Osteoblast (primary cell): ENCODE measurements at regions not wholly inside any gene's neighbourhood (a gene's known extent, or its start where the extent isn't known, plus 50 kb on each side); places are given as distances from the start of the nearest gene placed in this dataset.

Experiments
- DNase-seq: peaks from one replicate; pipeline ENCODE4 v3.0.0; 2011; ENCODE audit warnings: low spot score, mixed read lengths; ENCODE audit not compliant: insufficient read length; ENCODE audit errors: missing footprints
- H2AFZ ChIP-seq: 2 replicates; pipeline ENCODE4 v1.6.0; 2011; ENCODE audit warnings: mild to moderate bottlenecking, low read length
- H3K27ac ChIP-seq: 2 replicates; pipeline ENCODE4 v1.5.1; 2011; ENCODE audit warnings: mild to moderate bottlenecking, low read depth, low read length, moderate library complexity
- H3K27me3 ChIP-seq: 2 replicates; pipeline ENCODE4 v1.6.0; 2012; ENCODE audit warnings: mild to moderate bottlenecking, control low read depth, inconsistent platforms, low read length, moderate library complexity; ENCODE audit not compliant: insufficient read depth
- H3K36me3 ChIP-seq: 2 replicates; pipeline ENCODE4 v1.5.1; 2011; ENCODE audit warnings: mild to moderate bottlenecking, low read length, control low read depth, moderate library complexity; ENCODE audit not compliant: insufficient read depth
- H3K4me1 ChIP-seq: 2 replicates; pipeline ENCODE4 v1.5.1; 2011; ENCODE audit warnings: mild to moderate bottlenecking, low read length, control low read depth, moderate library complexity; ENCODE audit not compliant: insufficient read depth
- H3K4me2 ChIP-seq: 2 replicates; pipeline ENCODE4 v1.6.0; 2011; ENCODE audit warnings: mild to moderate bottlenecking, low read length; ENCODE audit not compliant: insufficient read depth
- H3K4me3 ChIP-seq: fragments of 200-600 bp; sonication (generic); 3 replicates; pipeline ENCODE4 v1.5.1; 2012; ENCODE audit warnings: mild to moderate bottlenecking, low read length, inconsistent platforms; ENCODE audit not compliant: insufficient read depth
- H3K79me2 ChIP-seq: 2 replicates; pipeline ENCODE4 v1.6.0; 2012; ENCODE audit warnings: mild to moderate bottlenecking, low read length, control low read depth, inconsistent platforms; ENCODE audit not compliant: insufficient read depth
- H3K9me3 ChIP-seq: 2 replicates; pipeline ENCODE4 v1.5.1; 2011; ENCODE audit warnings: low read depth, low read length, control low read depth
- H4K20me1 ChIP-seq: 2 replicates; pipeline ENCODE4 v1.6.0; 2012; ENCODE audit warnings: mild to moderate bottlenecking, low read length, control low read depth; ENCODE audit not compliant: insufficient read depth
- CTCF ChIP-seq: IDR thresholded peaks from 2 replicates; pipeline ENCODE4 v1.5.1; 2011; ENCODE audit warnings: mild to moderate bottlenecking, low read depth, low read length, moderate library complexity; ENCODE audit errors: extremely low read depth

GRCh38 chr5:4642525-4642924 lies 497.6 kb upstream of the ADAMTS16 start:
- no peaks in the 10 kb centered on the region for H3K36me3 ChIP-seq
- H3K4me2 ChIP-seq, result no peak overlapping the region

GRCh38 chr5:4643190-4643589 lies 496.9 kb upstream of the ADAMTS16 start:
- Histone ChIP-seq H3K9me3 (peaks cover 2% of the 10 kb centered on the region), H2AFZ (no peak overlapping the region), H3K36me3 (no peaks in the 10 kb centered on the region)

More at GRCh38 chr5:4642525-4642924, 497.6 kb upstream of the ADAMTS16 start:
- Histone ChIP-seq H3K27me3 (no peaks in the 10 kb centered on the region), H3K79me2 (no peaks in the 10 kb centered on the region), H3K27ac (no peak overlapping the region), H3K4me3 (no peak overlapping the region), H3K4me1 (no peaks in the 10 kb centered on the region), H4K20me1 (no peaks in the 10 kb centered on the region), H2AFZ (no peak overlapping the region), H3K9me3 (peaks cover 2% of the 10 kb centered on the region)
- no peak for TF ChIP-seq CTCF
- no peak for DNase-seq

GRCh38 chr5:4643960-4644359 lies 496.2 kb upstream of the ADAMTS16 start:
- Histone ChIP-seq H3K4me2 (no peak overlapping the region), H3K9me3 (peaks cover 2% of the 10 kb centered on the region), H3K4me3 (no peak overlapping the region), H3K4me1 (no peaks in the 10 kb centered on the region), H3K79me2 (no peaks in the 10 kb centered on the region), H3K27me3 (no peaks in the 10 kb centered on the region), H3K27ac (no peak overlapping the region), H2AFZ (no peak overlapping the region), H3K36me3 (no peaks in the 10 kb centered on the region), H4K20me1 (no peaks in the 10 kb centered on the region)
- no peak for DNase-seq
- no peak for TF ChIP-seq CTCF

More at GRCh38 chr5:4643190-4643589, 496.9 kb upstream of the ADAMTS16 start:
- Histone ChIP-seq H3K27ac (no peak overlapping the region), H3K4me3 (no peak overlapping the region), H3K4me1 (no peaks in the 10 kb centered on the region), H3K4me2 (no peak overlapping the region), H3K79me2 (no peaks in the 10 kb centered on the region), H3K27me3 (no peaks in the 10 kb centered on the region), H4K20me1 (no peaks in the 10 kb centered on the region)
- DNase-seq, result no peak
- no peak for TF ChIP-seq CTCF

GRCh38 chr5:4646715-4647375 lies 493.3 kb upstream of the ADAMTS16 start:
- no peak for DNase-seq
- Histone ChIP-seq H3K27me3 (no peaks in the 10 kb centered on the region), H3K79me2 (no peaks in the 10 kb centered on the region), H3K9me3 (no peaks in the 10 kb centered on the region), H3K4me2 (no peak overlapping the region), H3K36me3 (no peaks in the 10 kb centered on the region), H3K4me1 (no peaks in the 10 kb centered on the region), H3K27ac (no peak overlapping the region), H3K4me3 (no peak overlapping the region), H2AFZ (no peak overlapping the region), H4K20me1 (no peaks in the 10 kb centered on the region)
- no peak for TF ChIP-seq CTCF
